ENCODE measurements at regions not wholly inside any gene's neighbourhood (a gene's known extent, or its start where the extent isn't known, plus 50 kb on each side); places are given as distances from the start of the nearest gene placed in this dataset.

DNA sequence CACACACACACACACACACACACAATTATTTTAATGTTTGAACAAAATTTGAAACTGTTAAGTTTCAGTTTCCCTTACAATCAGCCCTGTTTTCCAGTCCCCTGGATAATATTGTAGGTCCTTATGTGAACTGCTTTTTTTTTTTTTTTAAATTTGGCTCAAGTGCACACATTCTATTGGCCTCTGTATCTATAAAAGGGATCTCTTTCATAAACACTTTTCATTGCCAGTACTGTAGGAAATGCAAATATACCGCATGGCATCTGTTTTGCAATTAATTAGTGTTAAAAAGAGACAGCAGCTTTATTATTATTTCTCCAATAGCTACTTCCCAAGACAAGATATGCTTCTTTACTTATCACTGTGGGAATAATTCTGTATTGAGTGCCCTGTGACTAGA, 738.7 kb downstream of the EPHA4 start:
- Mint-ChIP-seq H3K9me3 (no peaks in the 10 kb centered on the region), H3K4me1 (no peaks in the 10 kb centered on the region), H3K36me3 (ENCODE audit: low read depth) (no peaks in the 10 kb centered on the region), H3K4me3 (no peak overlapping the region), H3K27ac (no peak overlapping the region), H3K27me3 (no peaks in the 10 kb centered on the region)
- ATAC-seq (ENCODE audit: low read depth): no peak
- no peak for DNase-seq
- CTCF ChIA-PET: no interaction called here
- TF ChIP-seq, protein P1, sequence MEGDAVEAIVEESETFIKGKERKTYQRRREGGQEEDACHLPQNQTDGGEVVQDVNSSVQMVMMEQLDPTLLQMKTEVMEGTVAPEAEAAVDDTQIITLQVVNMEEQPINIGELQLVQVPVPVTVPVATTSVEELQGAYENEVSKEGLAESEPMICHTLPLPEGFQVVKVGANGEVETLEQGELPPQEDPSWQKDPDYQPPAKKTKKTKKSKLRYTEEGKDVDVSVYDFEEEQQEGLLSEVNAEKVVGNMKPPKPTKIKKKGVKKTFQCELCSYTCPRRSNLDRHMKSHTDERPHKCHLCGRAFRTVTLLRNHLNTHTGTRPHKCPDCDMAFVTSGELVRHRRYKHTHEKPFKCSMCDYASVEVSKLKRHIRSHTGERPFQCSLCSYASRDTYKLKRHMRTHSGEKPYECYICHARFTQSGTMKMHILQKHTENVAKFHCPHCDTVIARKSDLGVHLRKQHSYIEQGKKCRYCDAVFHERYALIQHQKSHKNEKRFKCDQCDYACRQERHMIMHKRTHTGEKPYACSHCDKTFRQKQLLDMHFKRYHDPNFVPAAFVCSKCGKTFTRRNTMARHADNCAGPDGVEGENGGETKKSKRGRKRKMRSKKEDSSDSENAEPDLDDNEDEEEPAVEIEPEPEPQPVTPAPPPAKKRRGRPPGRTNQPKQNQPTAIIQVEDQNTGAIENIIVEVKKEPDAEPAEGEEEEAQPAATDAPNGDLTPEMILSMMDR (IDR thresholded peaks at IDR 0.05): no peak
- POLR2A ChIA-PET: no interaction called here
- intact Hi-C loops (cut with micrococcal nuclease): no loop called here

DNA sequence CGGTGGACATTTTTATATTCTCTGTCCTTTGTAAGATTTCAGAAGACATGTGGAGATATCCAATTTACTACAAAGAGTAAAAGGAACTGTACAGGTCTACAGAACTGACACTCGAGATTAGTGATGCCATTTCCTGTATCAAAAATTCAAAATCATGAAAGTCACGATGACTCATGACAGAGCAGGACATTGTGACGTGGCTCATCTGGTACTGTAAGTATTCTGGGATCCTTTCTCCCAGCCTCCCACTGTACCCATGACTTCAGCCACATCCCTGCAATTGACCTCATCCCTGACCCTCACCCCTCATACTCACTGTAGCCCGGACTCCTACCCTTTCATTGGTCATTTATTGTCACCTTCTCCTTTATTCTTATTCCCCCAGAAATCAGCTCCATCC, 736.5 kb downstream of the EPHA4 start:
- ChIA-PET POLR2A (no interaction called here), CTCF (no interaction called here)
- Mint-ChIP-seq H3K4me1 (no peaks in the 10 kb centered on the region), H3K27ac (no peak overlapping the region), H3K4me3 (no peak overlapping the region), H3K27me3 (no peaks in the 10 kb centered on the region), H3K36me3 (ENCODE audit: low read depth) (no peaks in the 10 kb centered on the region), H3K9me3 (no peaks in the 10 kb centered on the region)
- DNase-seq (no peak), ATAC-seq (ENCODE audit: low read depth) (no peak)
- TF ChIP-seq, protein P1 (IDR thresholded peaks at IDR 0.05): no peak
- intact Hi-C loops (cut with micrococcal nuclease): no loop called here

DNA sequence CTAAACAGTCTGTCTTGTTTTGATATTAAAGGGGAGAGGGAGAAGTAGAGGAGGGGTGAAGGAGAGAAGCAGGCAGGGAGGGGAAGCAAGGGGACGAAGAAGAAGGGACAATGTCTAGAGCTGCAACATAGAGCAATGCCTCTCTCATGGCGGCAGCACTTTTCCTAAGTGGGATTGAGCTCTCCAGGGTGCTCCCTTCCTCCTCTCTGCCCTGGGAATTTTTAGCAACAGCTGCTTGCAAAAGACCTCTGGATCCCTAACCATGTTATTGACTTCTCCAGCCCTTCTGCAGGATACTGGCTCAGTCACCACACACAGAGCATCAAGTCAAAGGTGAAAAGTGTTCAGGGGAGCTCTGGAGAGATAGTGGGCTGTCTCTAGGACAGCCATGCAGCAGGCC, 734.9 kb downstream of the EPHA4 start:
- TF ChIP-seq, protein P1 (IDR thresholded peaks at IDR 0.05): no peak
- intact Hi-C loops (cut with micrococcal nuclease): no loop called here
- ChIA-PET CTCF (no interaction called here), POLR2A (no interaction called here)
- Mint-ChIP-seq H3K4me3 (no peak overlapping the region), H3K9me3 (no peaks in the 10 kb centered on the region), H3K27ac (no peak overlapping the region), H3K4me1 (no peaks in the 10 kb centered on the region), H3K36me3 (ENCODE audit: low read depth) (no peaks in the 10 kb centered on the region), H3K27me3 (no peaks in the 10 kb centered on the region)
- DNase-seq: no peak
- ATAC-seq (ENCODE audit: low read depth): no peak

DNA sequence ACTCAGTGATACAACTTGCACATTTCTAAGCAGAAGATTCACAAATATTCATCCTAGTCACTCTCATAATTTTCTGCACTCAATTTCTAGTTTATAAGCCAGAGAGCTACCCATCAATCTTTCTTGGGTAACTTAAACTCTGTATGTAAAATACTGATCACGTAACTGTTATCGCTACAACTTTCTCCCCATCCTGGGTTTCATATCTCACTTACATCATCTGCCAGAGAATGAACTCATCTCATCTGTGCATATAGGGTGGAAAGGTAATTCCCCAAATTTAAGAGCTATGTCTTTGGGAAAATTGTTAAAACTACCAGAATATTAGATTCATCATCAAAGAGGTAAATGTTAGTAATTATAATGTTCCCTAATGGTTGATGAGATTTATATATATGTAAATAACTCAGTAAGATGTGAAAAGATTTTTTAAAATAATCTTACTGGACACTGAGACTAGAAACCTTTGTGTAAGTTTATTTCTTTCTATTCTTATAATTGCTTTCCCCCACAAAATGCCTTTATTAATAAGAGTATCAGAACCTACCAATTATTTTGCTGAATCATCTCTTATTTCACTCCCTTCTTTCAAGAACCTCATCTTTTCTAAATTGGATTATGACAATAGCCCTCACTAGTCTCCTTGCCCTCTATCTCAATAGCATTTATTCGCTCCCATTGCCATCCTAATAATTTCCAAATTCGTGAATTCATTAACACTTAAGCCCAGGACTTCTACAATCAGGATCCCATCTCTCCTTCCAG, 729.0 kb downstream of the EPHA4 start:
- DNase-seq: no peak
- H3K27ac Mint-ChIP-seq: no peak overlapping the region
- H3K4me3 Mint-ChIP-seq: no peak overlapping the region
- ChIA-PET POLR2A (no interaction called here), CTCF (no interaction called here)
- TF ChIP-seq, protein P1 (IDR thresholded peaks at IDR 0.05): no peak
- no peaks in the 10 kb centered on the region for H3K9me3 Mint-ChIP-seq
- intact Hi-C loops (cut with micrococcal nuclease): no loop called here
- H3K27me3 Mint-ChIP-seq: peaks cover 2% of the 10 kb centered on the region
- ATAC-seq (ENCODE audit: low read depth): no peak
- H3K36me3 Mint-ChIP-seq (ENCODE audit: low read depth): no peaks in the 10 kb centered on the region
- no peaks in the 10 kb centered on the region for H3K4me1 Mint-ChIP-seq

DNA sequence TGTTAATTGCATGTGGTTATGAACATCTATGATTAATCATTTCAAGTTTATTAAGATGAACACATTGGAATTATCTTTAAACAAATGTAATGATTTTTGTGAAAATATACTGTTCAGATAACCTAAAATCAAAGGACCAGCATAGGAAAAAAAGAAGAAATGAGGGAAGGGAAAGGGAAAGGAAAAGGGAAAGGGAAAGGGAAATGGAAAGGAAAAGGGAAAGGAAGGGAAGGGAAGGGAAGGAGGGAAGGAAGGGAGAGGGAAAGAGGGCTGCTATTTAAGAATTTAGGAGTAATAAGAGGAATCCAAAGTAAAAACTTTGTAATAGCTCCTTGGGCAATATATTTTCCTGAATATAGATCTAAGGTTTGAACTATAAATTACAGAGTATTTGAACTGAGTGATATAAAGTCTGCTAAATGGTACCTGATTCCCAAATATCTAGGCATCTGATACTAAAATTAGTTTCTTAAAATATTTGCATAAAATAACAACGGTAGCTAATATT, 726.3 kb downstream of the EPHA4 start:
- TF ChIP-seq, protein P1 (IDR thresholded peaks at IDR 0.05): no peak
- H3K4me1 Mint-ChIP-seq: no peaks in the 10 kb centered on the region

More for the DNA sequence above, 726.3 kb downstream of the EPHA4 start:
- ATAC-seq (ENCODE audit: low read depth): no peak
- DNase-seq: no peak
- Mint-ChIP-seq H3K4me3 (no peak overlapping the region), H3K36me3 (ENCODE audit: low read depth) (no peaks in the 10 kb centered on the region), H3K9me3 (peaks cover 4% of the 10 kb centered on the region), H3K27ac (no peak overlapping the region), H3K27me3 (peaks cover 6% of the 10 kb centered on the region)
- POLR2A ChIA-PET: no interaction called here
- CTCF ChIA-PET: no interaction called here
- intact Hi-C loops (cut with micrococcal nuclease): no loop called here
